SK-N-SH treated with all-trans-retinoic acid at 6 μM for 48 hours (cell line): ENCODE measurements at regions not wholly inside any gene's neighbourhood (a gene's known extent, or its start where the extent isn't known, plus 50 kb on each side); places are given as distances from the start of the nearest gene placed in this dataset.

Experiments used
- ATAC-seq: fragments of 200-7000 bp; cut with Tn5 transposase; 3 replicates; pipeline ENCODE4 v1.9.1; 2020; ENCODE audit warnings: mild to moderate bottlenecking, moderate library complexity
- ARNTL ChIP-seq: fragments of 450-650 bp; formaldehyde crosslinking; IDR thresholded peaks from 2 replicates; pipeline ENCODE4 v1.5.0; 2020; ENCODE audit warnings: low read depth, mild to moderate bottlenecking, moderate library complexity, borderline replicate concordance
- BACH2 ChIP-seq: fragments of 250-450 bp; sonication (Bioruptor Pico); IDR thresholded peaks from 2 replicates; pipeline ENCODE4 v1.9.0; 2021; ENCODE audit warnings: mild to moderate bottlenecking, borderline replicate concordance
- CREB5 ChIP-seq: fragments of 250-450 bp; sonication (Bioruptor Pico); IDR thresholded peaks from 2 replicates; pipeline ENCODE4 v1.5.1; 2020; ENCODE audit warnings: low read depth, mild to moderate bottlenecking, moderate library complexity
- CSDC2 ChIP-seq: fragments of 250-450 bp; sonication (Bioruptor Pico); IDR thresholded peaks from 2 replicates; pipeline ENCODE4 v1.5.0; 2020; ENCODE audit warnings: mild to moderate bottlenecking, moderate library complexity
- CSRNP3 ChIP-seq: fragments of 250-450 bp; sonication (Bioruptor Pico); IDR thresholded peaks from 2 replicates; pipeline ENCODE4 v1.5.1; 2021; ENCODE audit warnings: mild to moderate bottlenecking, moderate library complexity
- ESRRG ChIP-seq: fragments of 250-450 bp; sonication (Bioruptor Pico); IDR thresholded peaks from 2 replicates; pipeline ENCODE4 v1.6.1; 2021; ENCODE audit warnings: mild to moderate bottlenecking
- GLIS3 ChIP-seq: fragments of 250-450 bp; sonication (Bioruptor Pico); IDR thresholded peaks from 2 replicates; pipeline ENCODE4 v1.5.0; 2020; ENCODE audit warnings: mild to moderate bottlenecking, moderate library complexity
- OSR1 ChIP-seq: fragments of 250-450 bp; sonication (Bioruptor Pico); IDR thresholded peaks from 2 replicates; pipeline ENCODE4 v1.8.0; 2022; ENCODE audit warnings: moderate library complexity, mild to moderate bottlenecking, inconsistent platforms
- PATZ1 ChIP-seq: fragments of 250-450 bp; sonication (Bioruptor Pico); IDR thresholded peaks from 2 replicates; pipeline ENCODE4 v1.8.0; 2020; ENCODE audit warnings: mild to moderate bottlenecking, moderate library complexity, borderline replicate concordance
- PPARA ChIP-seq: fragments of 250-450 bp; sonication (Bioruptor Pico); IDR thresholded peaks from 2 replicates; pipeline ENCODE4 v1.5.0; 2020; ENCODE audit warnings: mild to moderate bottlenecking, borderline replicate concordance
- SNAI2 ChIP-seq: fragments of 250-450 bp; sonication (Bioruptor Pico); IDR thresholded peaks from 2 replicates; pipeline ENCODE4 v1.5.0; 2020; ENCODE audit warnings: mild to moderate bottlenecking, moderate library complexity
- TCF4 ChIP-seq: fragments of 250-450 bp; sonication (Bioruptor Pico); IDR thresholded peaks from 2 replicates; pipeline ENCODE4 v1.8.0; 2021; ENCODE audit warnings: mild to moderate bottlenecking, moderate library complexity, borderline replicate concordance
- TOX ChIP-seq: fragments of 250-450 bp; sonication (Bioruptor Pico); IDR thresholded peaks from 2 replicates; pipeline ENCODE4 v1.8.0; 2021; ENCODE audit warnings: mild to moderate bottlenecking, moderate library complexity, borderline replicate concordance
- ZFP3 ChIP-seq: fragments of 250-450 bp; sonication (Bioruptor Pico); IDR thresholded peaks from 2 replicates; pipeline ENCODE4 v1.5.0; 2020; ENCODE audit warnings: mild to moderate bottlenecking, moderate library complexity
- ZNF565 ChIP-seq: fragments of 450-650 bp; formaldehyde crosslinking; conservative IDR thresholded peaks from 2 replicates; pipeline ENCODE4 v1.5.0; 2020; ENCODE audit warnings: low read depth, mild to moderate bottlenecking, moderate library complexity
- ZNF70 ChIP-seq: fragments of 450-650 bp; formaldehyde crosslinking; IDR thresholded peaks from 2 replicates; pipeline ENCODE4 v1.5.0; 2020; ENCODE audit warnings: mild to moderate bottlenecking, moderate library complexity
- TF ChIP-seq, protein P1 (sequence below): fragments of 250-450 bp; sonication (Bioruptor Pico); IDR thresholded peaks from 2 replicates; pipeline ENCODE4 v1.8.0; 2021; ENCODE audit warnings: low read depth, mild to moderate bottlenecking, moderate library complexity, borderline replicate concordance
- TF ChIP-seq, protein P2 (sequence below): fragments of 250-450 bp; sonication (Bioruptor Pico); IDR thresholded peaks from 2 replicates; pipeline ENCODE4 v1.5.0; 2020; ENCODE audit warnings: mild to moderate bottlenecking, moderate library complexity

- TF ChIP-seq PATZ1 (CRISPR knock-in tag) (no peak), ZNF70 (CRISPR knock-in tag) (no peak), PPARA (CRISPR knock-in tag) (no peak), SNAI2 (CRISPR knock-in tag) (no peak), ESRRG (CRISPR knock-in tag) (no peak)
Measured at GRCh38 chr2:118752762-118753429, 94.6 kb downstream of the EN1 start (continued).

GRCh38 chr2:118750959-118751565 lies 96.4 kb downstream of the EN1 start:
- ATAC-seq, result no peak
- TF ChIP-seq TCF4, result no peak
- TF ChIP-seq ZNF70 (CRISPR knock-in tag), result no peak

- no peak for ATAC-seq
Measured at GRCh38 chr2:118748245-118748885, 99.1 kb downstream of the EN1 start.

DNA sequence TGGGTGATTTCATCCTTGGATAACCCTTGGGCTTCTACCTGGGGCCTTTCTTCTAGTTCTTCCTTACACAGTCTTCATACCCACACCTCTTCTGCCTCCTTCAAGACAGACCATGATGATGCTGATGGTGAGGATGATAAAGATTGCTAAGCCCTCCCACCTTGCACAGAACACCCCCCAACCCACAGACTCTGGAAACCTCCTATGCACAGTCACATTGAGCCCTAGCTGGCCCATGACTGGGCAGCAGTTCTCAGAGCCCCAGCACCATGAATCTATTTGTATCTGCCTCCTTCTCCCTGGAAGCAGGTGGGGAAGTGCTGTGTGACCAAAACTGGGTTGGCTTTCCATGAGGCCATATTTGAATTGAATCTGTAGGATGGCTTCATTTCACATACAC lies 99.8 kb downstream of the EN1 start:
- TF ChIP-seq CSDC2 (CRISPR knock-in tag) (no peak), SNAI2 (CRISPR knock-in tag) (no peak), BACH2 (CRISPR knock-in tag) (no peak), GLIS3 (CRISPR knock-in tag) (no peak), OSR1 (CRISPR knock-in tag) (no peak), ESRRG (CRISPR knock-in tag) (no peak), ZNF565 (CRISPR knock-in tag) (no peak), ZFP3 (CRISPR knock-in tag) (no peak), CSRNP3 (CRISPR knock-in tag) (no peak), PATZ1 (CRISPR knock-in tag) (no peak), TCF4 (no peak), CREB5 (CRISPR knock-in tag) (no peak), TOX (CRISPR knock-in tag) (no peak), ARNTL (CRISPR knock-in tag) (no peak)
- TF ChIP-seq, protein P1, sequence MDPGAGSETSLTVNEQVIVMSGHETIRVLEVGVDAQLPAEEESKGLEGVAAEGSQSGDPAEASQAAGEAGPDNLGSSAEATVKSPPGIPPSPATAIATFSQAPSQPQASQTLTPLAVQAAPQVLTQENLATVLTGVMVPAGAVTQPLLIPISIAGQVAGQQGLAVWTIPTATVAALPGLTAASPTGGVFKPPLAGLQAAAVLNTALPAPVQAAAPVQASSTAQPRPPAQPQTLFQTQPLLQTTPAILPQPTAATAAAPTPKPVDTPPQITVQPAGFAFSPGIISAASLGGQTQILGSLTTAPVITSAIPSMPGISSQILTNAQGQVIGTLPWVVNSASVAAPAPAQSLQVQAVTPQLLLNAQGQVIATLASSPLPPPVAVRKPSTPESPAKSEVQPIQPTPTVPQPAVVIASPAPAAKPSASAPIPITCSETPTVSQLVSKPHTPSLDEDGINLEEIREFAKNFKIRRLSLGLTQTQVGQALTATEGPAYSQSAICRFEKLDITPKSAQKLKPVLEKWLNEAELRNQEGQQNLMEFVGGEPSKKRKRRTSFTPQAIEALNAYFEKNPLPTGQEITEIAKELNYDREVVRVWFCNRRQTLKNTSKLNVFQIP, result no peak
- TF ChIP-seq, protein P2, sequence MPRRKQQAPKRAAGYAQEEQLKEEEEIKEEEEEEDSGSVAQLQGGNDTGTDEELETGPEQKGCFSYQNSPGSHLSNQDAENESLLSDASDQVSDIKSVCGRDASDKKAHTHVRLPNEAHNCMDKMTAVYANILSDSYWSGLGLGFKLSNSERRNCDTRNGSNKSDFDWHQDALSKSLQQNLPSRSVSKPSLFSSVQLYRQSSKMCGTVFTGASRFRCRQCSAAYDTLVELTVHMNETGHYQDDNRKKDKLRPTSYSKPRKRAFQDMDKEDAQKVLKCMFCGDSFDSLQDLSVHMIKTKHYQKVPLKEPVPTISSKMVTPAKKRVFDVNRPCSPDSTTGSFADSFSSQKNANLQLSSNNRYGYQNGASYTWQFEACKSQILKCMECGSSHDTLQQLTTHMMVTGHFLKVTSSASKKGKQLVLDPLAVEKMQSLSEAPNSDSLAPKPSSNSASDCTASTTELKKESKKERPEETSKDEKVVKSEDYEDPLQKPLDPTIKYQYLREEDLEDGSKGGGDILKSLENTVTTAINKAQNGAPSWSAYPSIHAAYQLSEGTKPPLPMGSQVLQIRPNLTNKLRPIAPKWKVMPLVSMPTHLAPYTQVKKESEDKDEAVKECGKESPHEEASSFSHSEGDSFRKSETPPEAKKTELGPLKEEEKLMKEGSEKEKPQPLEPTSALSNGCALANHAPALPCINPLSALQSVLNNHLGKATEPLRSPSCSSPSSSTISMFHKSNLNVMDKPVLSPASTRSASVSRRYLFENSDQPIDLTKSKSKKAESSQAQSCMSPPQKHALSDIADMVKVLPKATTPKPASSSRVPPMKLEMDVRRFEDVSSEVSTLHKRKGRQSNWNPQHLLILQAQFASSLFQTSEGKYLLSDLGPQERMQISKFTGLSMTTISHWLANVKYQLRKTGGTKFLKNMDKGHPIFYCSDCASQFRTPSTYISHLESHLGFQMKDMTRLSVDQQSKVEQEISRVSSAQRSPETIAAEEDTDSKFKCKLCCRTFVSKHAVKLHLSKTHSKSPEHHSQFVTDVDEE (CRISPR knock-in tag), result no peak
- ATAC-seq, result no peak

More at GRCh38 chr2:118748245-118748885, 99.1 kb downstream of the EN1 start:
- no peak for TF ChIP-seq ARNTL (CRISPR knock-in tag)
- no peak for TF ChIP-seq ESRRG (CRISPR knock-in tag)
